ENCODE measurements at regions not wholly inside any gene's neighbourhood (a gene's known extent, or its start where the extent isn't known, plus 50 kb on each side); places are given as distances from the start of the nearest gene placed in this dataset.

DNA sequence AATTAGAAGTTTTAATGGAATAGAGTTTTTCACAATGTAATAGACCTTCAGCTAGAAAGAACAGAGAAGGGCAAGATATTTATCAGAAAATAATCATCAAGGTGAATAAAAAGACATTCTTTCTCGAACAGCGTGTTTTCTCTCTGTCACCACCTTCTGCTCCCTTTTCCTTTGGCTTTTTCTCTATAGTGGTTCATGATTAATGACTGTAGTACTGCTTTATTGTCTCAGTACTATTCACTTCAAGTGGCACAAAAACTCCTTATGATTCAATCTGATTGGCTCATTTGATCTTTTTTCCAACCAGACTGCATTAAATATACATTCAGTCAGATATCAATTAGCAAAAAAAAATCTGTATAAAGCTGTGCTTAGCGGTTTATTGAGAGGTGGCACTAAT is 516.0 kb downstream of the OTOL1 start:
- H2BK15ac ChIP-seq (ENCODE audit: low read depth, low read length) = no peak overlapping the region
- Mint-ChIP-seq H3K27me3 (ENCODE audit: low read depth) (no peaks in the 10 kb centered on the region), H3K36me3 (ENCODE audit: insufficient read depth in 1 of 3, low read depth in 3 of 3) (no peaks in the 10 kb centered on the region), H3K9me3 (0 out of 5 replicates have a peak, but pooled peaks cover 0 to 3% of the 10 kb centered on the region in 2 experiments), H3K4me1 (no peaks in the 10 kb centered on the region; a peak in 1 of 4 replicates), H3K4me3 (no peak overlapping the region), H3K27ac (no peak overlapping the region; a peak in 1 of 7 replicates)
- H3T11ph ChIP-seq (ENCODE audit: low read length) = no peak overlapping the region
- no peak overlapping the region for H4K5ac ChIP-seq (ENCODE audit: insufficient read length, low read depth, low read length)
- H3K27me3 ChIP-seq (ENCODE audit: insufficient read depth, low read length) = no peaks in the 10 kb centered on the region
- no peak overlapping the region for H2BK5ac ChIP-seq (ENCODE audit: insufficient read length, low read length)
- no peak for DNase-seq
- TF ChIP-seq, protein P1, sequence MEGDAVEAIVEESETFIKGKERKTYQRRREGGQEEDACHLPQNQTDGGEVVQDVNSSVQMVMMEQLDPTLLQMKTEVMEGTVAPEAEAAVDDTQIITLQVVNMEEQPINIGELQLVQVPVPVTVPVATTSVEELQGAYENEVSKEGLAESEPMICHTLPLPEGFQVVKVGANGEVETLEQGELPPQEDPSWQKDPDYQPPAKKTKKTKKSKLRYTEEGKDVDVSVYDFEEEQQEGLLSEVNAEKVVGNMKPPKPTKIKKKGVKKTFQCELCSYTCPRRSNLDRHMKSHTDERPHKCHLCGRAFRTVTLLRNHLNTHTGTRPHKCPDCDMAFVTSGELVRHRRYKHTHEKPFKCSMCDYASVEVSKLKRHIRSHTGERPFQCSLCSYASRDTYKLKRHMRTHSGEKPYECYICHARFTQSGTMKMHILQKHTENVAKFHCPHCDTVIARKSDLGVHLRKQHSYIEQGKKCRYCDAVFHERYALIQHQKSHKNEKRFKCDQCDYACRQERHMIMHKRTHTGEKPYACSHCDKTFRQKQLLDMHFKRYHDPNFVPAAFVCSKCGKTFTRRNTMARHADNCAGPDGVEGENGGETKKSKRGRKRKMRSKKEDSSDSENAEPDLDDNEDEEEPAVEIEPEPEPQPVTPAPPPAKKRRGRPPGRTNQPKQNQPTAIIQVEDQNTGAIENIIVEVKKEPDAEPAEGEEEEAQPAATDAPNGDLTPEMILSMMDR (conservative IDR thresholded peaks at IDR 0.05) = no peak
- no peak overlapping the region for H3K9ac ChIP-seq (ENCODE audit: extremely low read depth, insufficient read length, low read length)
- H2BK20ac ChIP-seq (ENCODE audit: low read depth, low read length, poor library complexity, severe bottlenecking) = no peak overlapping the region
- no peaks in the 10 kb centered on the region for H3K79me2 ChIP-seq (ENCODE audit: insufficient read depth, low read length)
- H3K79me1 ChIP-seq (ENCODE audit: insufficient read depth, low read depth, low read length, poor library complexity, severe bottlenecking) = no peaks in the 10 kb centered on the region
- H3K4ac ChIP-seq (ENCODE audit: low read depth, low read length) = no peak overlapping the region
- no peak overlapping the region for H4K91ac ChIP-seq (ENCODE audit: insufficient read length, low read depth, low read length)
- H4K20me1 ChIP-seq (ENCODE audit: control insufficient read depth, insufficient read depth, insufficient read length) = no peaks in the 10 kb centered on the region
- no peak overlapping the region for H3K14ac ChIP-seq (ENCODE audit: insufficient read depth, low read length)
- no peak overlapping the region for H2BK12ac ChIP-seq (ENCODE audit: insufficient read length, low read depth, low read length)
- no peak overlapping the region for H2AK5ac ChIP-seq (ENCODE audit: insufficient read length, low read length)
- H3K9me3 ChIP-seq (ENCODE audit: control insufficient read depth, low read depth, low read length) = no peaks in the 10 kb centered on the region
- H3K4me2 ChIP-seq (ENCODE audit: insufficient read depth, insufficient read length, low read length) = no peak overlapping the region
- H3K56ac ChIP-seq (ENCODE audit: insufficient read length, low read depth, low read length) = no peak overlapping the region
- no CpG with 5 or more reads among the region's 3 CpGs for WGBS (ENCODE audit: extremely low coverage, insufficient read length, low lambda C conversion rate)
- no peak overlapping the region for H2BK120ac ChIP-seq (ENCODE audit: low read depth, low read length, poor library complexity, severe bottlenecking)
- H3K4me1 ChIP-seq (ENCODE audit: insufficient read depth, low read length) = no peaks in the 10 kb centered on the region
- H3K27ac ChIP-seq (ENCODE audit: insufficient read length, low read depth, low read length) = no peak overlapping the region
- no peak overlapping the region for H2AFZ ChIP-seq (ENCODE audit: low read length)
- H3K18ac ChIP-seq (ENCODE audit: insufficient read length, low read depth, low read length) = no peak overlapping the region
- H4K8ac ChIP-seq (replicated peaks; ENCODE audit: insufficient read length, low read depth, low read length) = no peak overlapping the region
- no peaks in the 10 kb centered on the region for H3K23me2 ChIP-seq (ENCODE audit: insufficient read length, low read depth, low read length, poor library complexity, severe bottlenecking)
- no peak overlapping the region for H3K23ac ChIP-seq (ENCODE audit: insufficient read length, low read depth, low read length)

Data from H9 (cell line).